Stimulated activated CD4-positive, alpha-beta T cell treated with anti-CD3 and anti-CD28 coated beads, Interleukin-12 subunit alpha, Interleukin-12 subunit beta, amount 100 ng/mL, for 24 hours (primary cell): ENCODE measurements at regions not wholly inside any gene's neighbourhood (a gene's known extent, or its start where the extent isn't known, plus 50 kb on each side); places are given as distances from the start of the nearest gene placed in this dataset.

Experiments used
- DNase-seq, 2 experiments: peaks; one replicate each; pipeline ENCODE4 v3.0.0-alpha.2; 2020; ENCODE audit warnings: low read depth in 2 of 2

DNA sequence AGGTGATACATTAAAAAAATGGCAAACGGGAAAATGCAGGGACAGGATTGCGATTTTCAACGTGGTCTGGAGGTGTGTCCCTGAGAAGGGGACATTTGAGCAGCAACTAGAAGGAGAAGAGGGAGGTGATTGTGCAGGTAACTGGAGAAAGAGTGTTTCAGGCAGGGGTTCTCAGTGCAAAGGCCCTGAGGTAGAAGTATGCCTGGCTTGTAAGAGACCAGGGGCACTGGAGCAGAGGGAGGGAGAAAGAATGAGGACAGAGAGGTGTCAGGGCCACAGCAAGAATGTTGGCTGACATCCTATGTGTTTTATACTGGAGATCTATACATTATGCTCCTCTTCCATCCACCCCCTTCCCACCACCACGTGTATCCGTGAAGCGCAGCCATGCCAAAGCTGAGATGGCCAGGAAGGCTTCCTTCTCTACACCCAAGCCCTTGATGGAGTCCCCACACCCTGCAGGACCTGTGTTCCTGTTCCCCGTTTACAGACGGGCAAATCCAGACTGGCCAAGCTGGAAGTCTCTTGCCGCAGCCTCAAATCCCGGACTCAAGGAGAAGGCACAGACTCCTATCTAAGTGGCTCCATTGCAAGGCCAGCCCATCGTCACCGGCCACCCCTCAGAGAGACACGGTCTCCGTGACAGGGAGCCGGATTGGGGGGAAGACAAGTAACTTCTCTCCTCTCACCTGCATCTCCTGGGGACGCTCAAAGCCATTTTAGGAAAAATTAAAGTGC is 416.1 kb downstream of the MN1 start:
- no peak for DNase-seq

DNA sequence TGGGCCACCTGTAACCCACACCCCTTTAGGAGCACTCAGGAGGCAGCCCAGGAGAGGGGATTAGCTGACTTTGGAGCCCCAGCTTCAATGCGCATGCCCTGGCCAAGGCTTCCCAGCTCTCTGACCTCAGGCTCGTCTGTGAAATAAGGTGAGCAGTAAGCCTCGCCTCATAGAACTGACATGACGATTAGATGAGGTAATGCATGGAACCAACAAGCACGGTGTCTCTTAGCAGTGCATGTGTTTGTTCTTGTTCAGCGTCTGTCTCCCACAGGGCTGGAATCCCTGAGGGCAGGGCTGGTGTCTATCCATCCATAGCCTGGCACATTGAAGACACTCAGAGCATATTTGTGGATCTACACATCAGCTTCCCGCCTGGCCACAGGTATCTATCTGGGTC is 415.4 kb downstream of the MN1 start:
- DNase-seq: no peak

DNA sequence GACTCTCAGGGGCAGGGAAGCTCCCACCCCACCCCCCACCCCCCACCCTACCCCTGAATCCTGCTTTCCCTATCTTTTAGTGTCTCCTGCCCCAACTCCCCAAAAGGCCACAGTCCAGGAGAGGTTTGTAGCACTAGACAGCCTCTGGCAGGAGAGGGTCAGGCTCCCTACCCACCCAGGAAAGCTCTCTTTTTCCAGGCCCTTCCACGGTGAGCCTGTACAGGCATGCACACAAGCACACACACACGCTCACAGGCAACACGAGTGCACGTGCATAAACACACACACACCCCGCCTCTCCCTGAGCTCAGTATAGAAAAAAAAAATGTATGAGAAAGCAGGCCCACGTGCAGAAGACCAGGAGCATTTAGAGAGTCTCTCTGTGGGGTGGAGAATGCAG is 414.0 kb downstream of the MN1 start:
- no peak for DNase-seq

DNA sequence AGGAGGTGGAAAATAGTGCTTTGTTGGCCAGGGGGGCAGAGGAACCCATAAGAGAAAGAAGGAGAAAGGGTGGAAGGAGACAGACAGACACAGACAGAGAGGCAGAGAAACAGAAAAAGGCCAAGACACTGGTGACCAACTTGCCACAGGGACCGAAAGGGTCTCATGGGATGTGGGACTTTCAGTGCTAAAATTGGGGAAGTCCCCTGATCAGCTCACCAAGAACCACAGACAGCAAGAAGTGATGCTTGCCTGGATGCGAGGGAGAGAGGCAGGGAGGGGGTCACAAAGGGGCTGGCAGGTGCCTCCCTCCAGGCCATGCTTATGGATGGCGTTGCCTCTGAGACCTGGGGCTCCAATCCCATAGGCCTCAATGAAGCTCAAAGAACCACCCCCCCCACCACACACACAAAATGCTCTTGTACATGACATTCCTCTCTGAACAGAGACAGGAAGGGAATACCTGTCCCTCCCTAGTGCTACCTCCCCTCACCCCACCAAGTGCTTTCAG is 413.4 kb downstream of the MN1 start:
- no peak for DNase-seq

GRCh38 chr22:27389727-27390075 is 411.9 kb downstream of the MN1 start:
- no peak for DNase-seq

GRCh38 chr22:27391092-27391770 is 410.3 kb downstream of the MN1 start:
- DNase-seq: no peak

DNA sequence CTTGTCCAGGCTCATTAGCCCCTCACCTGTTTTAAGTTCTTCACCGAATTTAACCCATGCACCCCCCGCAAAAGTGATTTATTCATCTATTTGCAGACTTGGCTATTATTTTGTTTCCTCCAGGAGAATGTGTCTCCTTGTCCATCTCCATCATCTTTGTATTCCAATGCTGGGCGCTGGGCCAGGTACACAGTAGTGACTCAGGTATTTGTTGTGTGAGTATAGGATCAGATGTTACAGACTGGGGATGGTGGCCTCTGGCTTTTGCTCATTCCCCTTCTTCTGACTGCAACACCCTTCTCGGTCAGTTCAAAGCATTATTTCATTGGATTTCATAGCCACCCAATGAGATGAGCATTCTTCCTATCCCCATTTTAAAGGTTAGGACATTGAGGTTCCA is 408.2 kb downstream of the MN1 start:
- no peak for DNase-seq

DNA sequence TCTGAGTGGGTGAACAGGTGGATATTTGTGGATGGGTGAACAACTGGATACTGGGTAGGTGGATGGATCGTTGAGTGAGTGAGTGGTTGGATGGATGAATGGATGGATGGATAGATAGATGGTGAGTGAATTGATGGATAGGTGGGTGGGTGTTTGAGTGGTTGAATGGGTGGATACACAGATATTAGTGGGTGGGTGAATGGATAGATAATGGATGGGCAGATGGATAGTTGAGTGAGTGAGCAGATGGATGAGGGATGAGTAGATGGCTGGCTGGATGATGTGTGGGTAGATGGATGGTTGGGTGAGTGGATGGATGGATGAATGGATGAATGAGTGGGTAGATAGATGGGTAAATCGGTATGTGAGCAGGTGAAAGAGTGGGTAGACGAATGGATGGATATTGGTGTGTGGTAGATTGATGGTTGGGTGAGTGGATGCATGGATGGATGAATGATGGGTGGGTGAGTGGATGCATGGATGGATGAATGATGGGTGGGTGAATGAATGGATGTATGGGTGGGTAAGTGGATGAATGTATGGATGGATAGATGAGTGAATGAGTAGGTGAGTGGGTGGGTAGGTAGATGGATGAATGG is 406.7 kb downstream of the MN1 start:
- DNase-seq: no peak

GRCh38 chr22:27397036-27397953 is 404.3 kb downstream of the MN1 start:
- no peak for DNase-seq

DNA sequence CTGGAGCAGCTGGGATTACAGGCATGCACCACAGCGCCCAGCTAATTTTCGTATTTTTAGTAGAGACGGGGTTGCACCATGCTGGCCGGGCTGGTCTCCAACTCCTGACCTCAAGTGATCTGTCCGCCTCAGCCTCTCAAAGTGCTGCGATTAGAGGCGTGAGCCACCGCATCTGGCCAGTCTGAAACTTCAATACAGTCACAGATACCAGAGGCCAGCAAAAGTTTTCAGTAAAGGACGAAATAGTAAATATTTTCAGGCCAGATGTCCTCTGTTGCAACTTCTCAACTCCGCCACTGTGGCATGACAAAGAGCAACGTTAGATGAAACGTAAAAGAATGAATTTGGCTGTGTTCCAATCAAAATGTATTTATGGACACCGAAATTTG is 403.6 kb downstream of the MN1 start:
- DNase-seq: no peak

GRCh38 chr22:27399161-27399560 is 402.4 kb downstream of the MN1 start:
- no peak for DNase-seq

DNA sequence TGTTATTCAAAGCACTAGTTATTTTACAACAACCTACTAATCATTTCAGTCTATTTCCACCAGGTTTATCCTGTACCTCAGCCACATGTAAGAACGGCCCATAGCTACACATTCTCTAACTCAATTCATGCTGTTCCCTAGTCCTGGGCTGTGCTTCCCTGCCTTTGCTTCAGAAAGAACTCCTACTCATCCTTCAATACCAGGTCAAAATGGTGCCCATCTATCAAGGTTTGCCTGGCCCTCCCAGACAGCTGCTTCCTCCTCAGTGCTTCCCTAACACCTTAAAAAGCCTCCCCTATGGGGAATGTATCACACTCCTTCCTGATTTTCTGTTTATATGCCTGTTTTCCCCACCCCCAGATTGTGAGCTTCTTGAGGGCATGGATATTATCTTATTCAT is 400.7 kb downstream of the MN1 start:
- no peak for DNase-seq

- no peak for DNase-seq
These were observed 400.2 kb downstream of the MN1 start for GRCh38 chr22:27401321-27401720.

DNA sequence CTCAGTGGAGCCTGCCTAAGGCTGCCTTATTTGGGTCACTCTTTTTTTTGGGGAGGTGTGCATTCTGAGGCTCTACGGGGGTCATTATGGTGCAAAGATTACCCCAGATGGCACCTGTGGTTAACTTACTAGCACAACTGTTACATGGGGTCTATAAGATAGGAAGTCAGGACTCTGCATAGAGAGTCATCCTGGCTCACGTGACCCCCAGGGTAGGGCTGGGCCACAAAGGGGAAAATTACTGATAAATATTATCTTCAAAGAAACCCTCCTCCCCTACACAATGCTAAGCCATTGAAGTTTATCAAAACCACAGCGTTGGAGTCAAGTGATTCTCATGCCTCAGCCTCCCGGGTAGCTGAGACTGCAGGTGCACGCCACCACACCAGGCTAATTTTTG is 397.1 kb downstream of the MN1 start:
- no peak for DNase-seq

DNA sequence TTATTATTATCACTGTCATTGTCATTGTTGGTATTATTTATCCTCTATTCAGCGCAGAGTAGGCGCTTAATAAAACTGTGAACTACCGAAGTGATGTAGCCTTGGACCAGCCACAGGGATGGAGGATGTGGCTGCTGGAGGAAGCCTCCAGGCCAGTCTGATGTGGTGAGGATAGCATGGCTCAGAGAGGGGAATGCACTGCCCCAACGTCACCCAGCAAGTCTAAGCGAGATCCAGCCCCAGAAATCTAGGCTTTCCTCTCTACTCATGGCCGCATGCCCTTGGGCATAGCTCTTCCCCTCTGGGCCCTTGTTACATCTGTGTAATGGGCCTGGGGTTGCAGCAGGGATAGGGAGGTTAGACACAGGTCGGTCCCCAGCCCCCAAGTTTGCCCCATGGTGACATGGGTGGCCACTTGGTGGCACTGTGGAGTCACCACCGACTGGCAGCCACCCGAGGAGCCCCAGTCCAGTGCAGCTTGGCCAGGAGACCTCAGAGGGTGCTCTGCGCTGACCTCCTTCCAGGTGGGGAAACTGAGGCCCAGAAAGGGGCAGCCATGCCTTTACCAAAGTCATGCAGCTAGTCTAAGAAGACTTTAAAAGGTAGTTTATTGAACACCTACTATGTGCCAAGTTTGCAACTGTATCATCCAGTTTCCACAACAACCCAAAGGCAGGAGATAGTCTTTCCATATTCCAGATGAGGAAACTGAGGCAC is 395.7 kb downstream of the MN1 start:
- DNase-seq: peak in 1 of 2 experiments; percentile 34

- DNase-seq: no peak
These were observed 395.1 kb downstream of the MN1 start for GRCh38 chr22:27406389-27406861.

GRCh38 chr22:27407369-27407985 is 394.1 kb downstream of the MN1 start:
- DNase-seq: no peak

- DNase-seq: no peak
These were observed 393.5 kb downstream of the MN1 start for GRCh38 chr22:27408068-27408467.

DNA sequence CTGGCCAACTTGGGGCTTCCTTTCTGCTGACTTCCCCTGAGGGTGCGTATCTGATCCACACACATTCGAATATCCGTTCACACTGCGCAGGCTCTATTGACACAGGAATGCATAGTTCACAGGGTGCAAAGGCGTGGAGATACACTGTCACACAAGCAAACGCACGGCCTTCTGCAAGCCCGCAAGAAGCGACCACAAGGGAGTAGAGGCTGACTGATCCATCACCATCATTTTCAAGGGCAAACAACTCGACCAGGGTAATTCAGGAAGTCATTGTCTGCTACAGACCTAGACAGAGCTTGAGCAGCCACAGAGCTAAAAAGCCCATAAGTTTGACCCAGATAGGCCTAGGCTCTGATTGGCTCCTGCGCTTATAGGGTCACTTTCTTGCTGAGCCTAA is 392.3 kb downstream of the MN1 start:
- no peak for DNase-seq

GRCh38 chr22:27412866-27413445 is 388.6 kb downstream of the MN1 start:
- DNase-seq: no peak
